Nephron progenitor cell (in vitro differentiated cells): ENCODE measurements at regions not wholly inside any gene's neighbourhood (a gene's known extent, or its start where the extent isn't known, plus 50 kb on each side); places are given as distances from the start of the nearest gene placed in this dataset.

Source experiments
- DNase-seq: peaks from one replicate; pipeline ENCODE4 v3.0.0; 2021
- H3K27ac Mint-ChIP-seq: 2 replicates; pipeline ENCODE4 v1.8.0; 2021; ENCODE audit warnings: mild to moderate bottlenecking, moderate library complexity, mixed read lengths
- H3K27me3 Mint-ChIP-seq: 2 replicates; pipeline ENCODE4 v1.8.0; 2021; ENCODE audit warnings: mild to moderate bottlenecking, low read depth, mixed read lengths; ENCODE audit not compliant: poor library complexity
- H3K36me3 Mint-ChIP-seq: 2 replicates; pipeline ENCODE4 v1.8.0; 2021; ENCODE audit warnings: low read depth, mixed read lengths
- H3K4me1 Mint-ChIP-seq: 2 replicates; pipeline ENCODE4 v1.8.0; 2021; ENCODE audit warnings: mixed read lengths
- H3K4me3 Mint-ChIP-seq: 2 replicates; pipeline ENCODE4 v1.8.0; 2021; ENCODE audit warnings: mild to moderate bottlenecking, moderate library complexity, mixed read lengths
- H3K9me3 Mint-ChIP-seq: 2 replicates; pipeline ENCODE4 v1.8.0; 2021; ENCODE audit warnings: mild to moderate bottlenecking, moderate library complexity, mixed read lengths
- TF ChIP-seq, protein P1 (sequence below): fragments of 200-600 bp; sonication (generic); IDR thresholded peaks from 2 replicates; pipeline ENCODE4 v1.5.0; 2021; ENCODE audit warnings: antibody characterized with exemption

DNA sequence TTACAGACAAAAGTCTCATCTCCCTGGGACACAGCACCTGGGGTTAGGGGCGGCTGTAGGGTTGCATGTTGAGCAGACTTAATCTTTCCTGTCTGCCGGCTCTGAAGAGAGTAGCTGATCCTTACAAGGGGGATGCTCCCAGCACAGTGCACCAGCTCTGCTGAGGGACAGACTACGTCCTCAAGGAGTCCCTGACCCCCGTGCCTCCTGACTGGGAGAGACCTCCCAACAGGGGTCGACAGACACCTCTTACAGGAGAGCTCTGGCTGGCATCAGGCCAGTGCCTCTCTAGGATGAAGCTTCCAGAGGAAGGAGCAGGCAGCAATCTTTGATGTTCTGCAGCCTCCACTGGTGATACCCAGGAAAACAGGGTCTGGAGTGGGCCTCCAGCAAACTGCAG lies 506.0 kb upstream of the FMR1 start:
- Mint-ChIP-seq H3K27me3 (no peaks in the 10 kb centered on the region), H3K4me1 (no peaks in the 10 kb centered on the region), H3K36me3 (no peaks in the 10 kb centered on the region), H3K9me3 (peaks cover 30% of the 10 kb centered on the region), H3K4me3 (no peak overlapping the region), H3K27ac (no peak overlapping the region)
- TF ChIP-seq, protein P1, sequence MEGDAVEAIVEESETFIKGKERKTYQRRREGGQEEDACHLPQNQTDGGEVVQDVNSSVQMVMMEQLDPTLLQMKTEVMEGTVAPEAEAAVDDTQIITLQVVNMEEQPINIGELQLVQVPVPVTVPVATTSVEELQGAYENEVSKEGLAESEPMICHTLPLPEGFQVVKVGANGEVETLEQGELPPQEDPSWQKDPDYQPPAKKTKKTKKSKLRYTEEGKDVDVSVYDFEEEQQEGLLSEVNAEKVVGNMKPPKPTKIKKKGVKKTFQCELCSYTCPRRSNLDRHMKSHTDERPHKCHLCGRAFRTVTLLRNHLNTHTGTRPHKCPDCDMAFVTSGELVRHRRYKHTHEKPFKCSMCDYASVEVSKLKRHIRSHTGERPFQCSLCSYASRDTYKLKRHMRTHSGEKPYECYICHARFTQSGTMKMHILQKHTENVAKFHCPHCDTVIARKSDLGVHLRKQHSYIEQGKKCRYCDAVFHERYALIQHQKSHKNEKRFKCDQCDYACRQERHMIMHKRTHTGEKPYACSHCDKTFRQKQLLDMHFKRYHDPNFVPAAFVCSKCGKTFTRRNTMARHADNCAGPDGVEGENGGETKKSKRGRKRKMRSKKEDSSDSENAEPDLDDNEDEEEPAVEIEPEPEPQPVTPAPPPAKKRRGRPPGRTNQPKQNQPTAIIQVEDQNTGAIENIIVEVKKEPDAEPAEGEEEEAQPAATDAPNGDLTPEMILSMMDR: no peak
- DNase-seq: no peak

DNA sequence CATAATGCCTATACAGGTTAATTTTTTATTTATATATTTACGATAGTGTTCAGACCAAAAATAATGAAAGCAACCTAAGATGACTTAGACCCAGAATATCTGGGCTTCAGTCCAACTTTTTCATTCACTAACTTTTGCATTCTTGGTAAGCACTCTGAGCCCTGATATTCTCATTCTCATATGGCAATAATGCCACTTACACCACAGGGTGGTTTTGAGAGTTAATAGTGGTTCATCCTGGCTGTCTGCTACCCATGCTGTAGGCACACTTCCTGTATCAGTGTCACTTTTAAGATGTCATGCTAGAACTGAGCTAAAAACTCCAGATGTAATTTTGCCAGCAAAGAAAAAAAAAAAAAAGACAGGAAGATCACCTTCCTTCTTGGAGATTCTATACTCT lies 508.7 kb upstream of the FMR1 start:
- no peak for DNase-seq
- H3K9me3 Mint-ChIP-seq: peaks cover 35% of the 10 kb centered on the region
- no peak overlapping the region for H3K27ac Mint-ChIP-seq
- TF ChIP-seq, protein P1: no peak
- H3K4me3 Mint-ChIP-seq: no peak overlapping the region
- H3K27me3 Mint-ChIP-seq: no peaks in the 10 kb centered on the region
- H3K4me1 Mint-ChIP-seq: no peaks in the 10 kb centered on the region
- H3K36me3 Mint-ChIP-seq: no peaks in the 10 kb centered on the region

DNA sequence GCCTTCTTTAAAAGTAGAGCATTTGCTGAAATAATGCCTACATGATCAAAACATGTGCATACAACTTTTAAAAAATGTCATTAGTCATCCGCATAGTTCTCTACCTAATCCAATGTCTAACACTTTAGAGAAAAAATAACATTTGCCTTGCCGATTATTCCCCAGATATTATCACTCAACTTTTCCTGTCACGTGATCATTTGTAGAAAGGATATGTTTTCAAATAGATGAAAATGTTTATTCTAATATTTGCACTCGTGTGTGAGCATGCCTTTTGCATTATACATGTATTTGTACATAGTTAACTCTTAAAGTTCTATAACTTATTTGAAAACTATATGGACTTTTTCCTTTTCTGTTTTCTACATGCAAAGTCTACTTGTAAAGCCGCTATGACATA lies 533.0 kb upstream of the FMR1 start:
- Mint-ChIP-seq H3K9me3 (peaks cover 33% of the 10 kb centered on the region), H3K36me3 (no peaks in the 10 kb centered on the region), H3K27ac (no peak overlapping the region), H3K4me1 (peaks cover 5% of the 10 kb centered on the region), H3K4me3 (no peak overlapping the region), H3K27me3 (peaks cover 4% of the 10 kb centered on the region)
- TF ChIP-seq, protein P1: no peak
- DNase-seq: no peak

DNA sequence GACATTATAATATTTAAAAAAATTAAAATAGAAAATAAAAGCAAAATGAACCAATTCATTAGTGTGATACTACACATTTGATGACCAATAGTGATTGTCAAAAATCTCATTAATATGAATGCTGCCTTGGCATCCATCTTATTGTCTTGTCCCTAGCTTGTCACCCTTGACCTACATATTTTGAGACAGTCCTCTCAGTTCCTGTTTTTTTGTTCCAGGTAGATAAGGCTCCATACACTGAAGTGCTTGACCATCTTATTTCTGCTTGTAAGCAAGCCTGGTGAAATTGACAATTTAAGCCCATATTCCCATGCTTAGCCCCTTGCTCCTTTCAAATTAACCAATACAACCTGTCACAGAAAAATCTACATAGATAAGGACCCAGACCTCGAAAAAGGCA lies 534.0 kb upstream of the FMR1 start:
- no peak overlapping the region for H3K27ac Mint-ChIP-seq
- DNase-seq: no peak
- peaks cover 5% of the 10 kb centered on the region for H3K4me1 Mint-ChIP-seq
- peaks cover 43% of the 10 kb centered on the region for H3K9me3 Mint-ChIP-seq
- H3K4me3 Mint-ChIP-seq: no peak overlapping the region
- H3K36me3 Mint-ChIP-seq: no peaks in the 10 kb centered on the region
- peaks cover 4% of the 10 kb centered on the region for H3K27me3 Mint-ChIP-seq
- TF ChIP-seq, protein P1: no peak

DNA sequence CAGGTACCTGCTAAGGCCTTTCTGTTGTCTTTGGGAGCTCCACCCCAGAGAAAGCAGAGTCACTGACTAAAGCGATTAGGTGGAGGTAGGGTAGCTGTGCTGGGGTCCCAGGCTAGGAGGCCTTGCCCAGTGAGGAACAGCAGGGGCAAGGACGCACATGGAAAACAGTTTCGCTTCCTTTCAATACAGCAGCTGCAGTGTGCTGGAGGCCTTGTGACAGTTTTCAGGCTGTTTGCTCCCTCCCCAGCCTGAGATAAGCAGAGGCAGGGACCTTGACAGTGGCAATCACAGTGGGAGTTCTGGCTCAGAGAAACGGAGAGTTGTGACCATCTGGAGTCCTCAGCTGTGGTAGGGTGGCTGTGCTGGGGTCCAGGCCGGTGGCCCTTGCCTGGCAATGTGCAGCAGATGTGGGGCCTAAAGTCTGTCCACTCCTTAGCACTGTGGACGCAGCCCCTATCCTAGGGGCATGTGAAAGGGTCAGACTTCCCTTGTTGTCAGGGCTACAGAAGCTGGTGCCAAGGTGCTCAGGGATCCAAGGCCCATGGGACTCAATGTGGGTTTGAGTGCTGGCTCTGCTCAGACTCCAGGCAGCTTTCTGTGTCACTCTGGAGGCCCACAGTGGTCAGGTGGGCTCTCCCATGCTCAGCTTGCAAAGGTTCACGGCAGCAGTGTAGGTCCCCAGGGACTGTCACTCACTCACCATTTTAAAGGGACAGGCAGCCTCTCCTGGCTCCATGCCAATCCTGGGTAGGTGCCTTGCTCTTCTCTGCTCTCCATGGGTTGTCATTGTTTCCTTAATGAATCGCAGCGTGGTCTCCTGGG lies 534.9 kb upstream of the FMR1 start:
- H3K9me3 Mint-ChIP-seq: peaks cover 45% of the 10 kb centered on the region
- no peaks in the 10 kb centered on the region for H3K36me3 Mint-ChIP-seq
- TF ChIP-seq, protein P1: no peak
- peaks cover 4% of the 10 kb centered on the region for H3K27me3 Mint-ChIP-seq
- H3K4me1 Mint-ChIP-seq: peaks cover 5% of the 10 kb centered on the region
- no peak overlapping the region for H3K4me3 Mint-ChIP-seq
- DNase-seq: no peak
- peak overlapping the region; percentile 64 for H3K27ac Mint-ChIP-seq

DNA sequence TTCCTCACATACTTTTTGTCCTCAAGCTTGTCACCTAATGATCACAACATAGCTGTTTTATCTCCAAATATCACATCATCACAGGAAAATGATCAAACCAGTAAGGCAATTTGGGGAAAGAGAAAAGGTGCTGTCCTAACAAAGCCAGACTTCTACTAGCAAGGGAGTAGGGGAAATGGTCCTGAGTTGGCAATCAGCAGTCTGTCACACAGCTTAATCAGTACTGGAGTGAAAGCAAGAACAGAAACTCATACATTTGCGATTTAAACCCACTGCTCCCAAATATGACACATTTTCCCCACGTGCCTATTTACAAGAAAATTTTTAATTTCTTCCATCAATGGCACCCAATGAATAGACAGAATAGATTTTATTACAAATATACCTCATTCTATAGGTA lies 546.8 kb upstream of the FMR1 start:
- Mint-ChIP-seq H3K27me3 (no peaks in the 10 kb centered on the region), H3K9me3 (peaks cover 9% of the 10 kb centered on the region), H3K4me3 (no peak overlapping the region), H3K4me1 (no peaks in the 10 kb centered on the region), H3K27ac (no peak overlapping the region), H3K36me3 (no peaks in the 10 kb centered on the region)
- TF ChIP-seq, protein P1: no peak
- no peak for DNase-seq
